Heart left ventricle (tissue), 13 donors: ENCODE measurements at regions not wholly inside any gene's neighbourhood (a gene's known extent, or its start where the extent isn't known, plus 50 kb on each side); places are given as distances from the start of the nearest gene placed in this dataset.
"Not testable (repeated sequence)": the region's sequence is repeated elsewhere in the genome, so short reads cannot be mapped to it uniquely, and the experiment has no call there.

Experiments
- CTCF ChIP-seq, 12 donors: fragments of 200-600 bp; sonication (generic) in 4 of 12; IDR thresholded peaks; one replicate each; pipeline versions ENCODE4 v1.5.0 to v1.8.0; 2018 to 2022; ENCODE audit warnings: antibody characterized with exemption in 12 of 12, mild to moderate bottlenecking in 5 of 12
- POLR2A ChIP-seq, 2 donors: fragments of 450-650 bp; IDR thresholded peaks; one replicate each; pipeline ENCODE4 v1.6.1; 2017; ENCODE audit warnings: antibody characterized with exemption in 2 of 2, mild to moderate bottlenecking in 2 of 2, moderate library complexity in 2 of 2
- donor health status: ischemic (EF 13 %, LVEDD 7.1; RV severe dilation, severe dysfunction).
- donor health status: DM: no; HTN: yes; CAD: no.
- donor health status: DM: no; HTN: no; CAD: no.
- donor health status: ischemic (EF 25% LVEDD 6.9; RV normal size, moderate dysfunction).
- donor health status: ischemic (EF 25% LVEDD 5.7; RV mildly dilated, moderate dysfunction).
- donor health status: ischemic (EF 35%, LVEDD 5.7; RV mildly dilated, moderate dysfunction).
- donor health status: nonischemic (EF 11% LVEDD 7.7; RV severe dilation, severe dysfunction).
- donor health status: DM: yes; HTN: yes; CAD: no.
- donor health status: PGD.
- donor health status: ischemic (EF 29% LVEDD 5.4; RV normal size, mild dysfunction).
- donor health status: nonischemic (EF 23%, LVEDD 6.1; RV moderate dilation, normal function).

- not testable (repeated sequence) for TF ChIP-seq CTCF, POLR2A (IDR thresholded peaks at IDR 0.05)
These were observed 116.1 kb upstream of the PREP start for GRCh38 chr6:105518993-105519392.
